Left ventricle myocardium inferior (tissue), 1 donor: ENCODE measurements at regions not wholly inside any gene's neighbourhood (a gene's known extent, or its start where the extent isn't known, plus 50 kb on each side); places are given as distances from the start of the nearest gene placed in this dataset.

Source experiments
- DNase-seq: peaks from one replicate; pipeline ENCODE4 v3.0.0-alpha.2; 2020
- H3K27ac ChIP-seq: fragments of 200-600 bp; replicated peaks from 2 replicates; pipeline ENCODE4 v1.8.0; 2021
- H3K27me3 ChIP-seq: fragments of 200-600 bp; 2 replicates; pipeline ENCODE4 v1.8.0; 2021; ENCODE audit warnings: low read depth
- H3K36me3 ChIP-seq: fragments of 200-600 bp; 2 replicates; pipeline ENCODE4 v1.8.0; 2021
- H3K4me1 ChIP-seq: fragments of 200-600 bp; 2 replicates; pipeline ENCODE4 v1.8.0; 2021
- H3K4me3 ChIP-seq: fragments of 200-600 bp; 2 replicates; pipeline ENCODE4 v1.8.0; 2021; ENCODE audit warnings: mild to moderate bottlenecking, moderate library complexity
- H3K9me3 ChIP-seq: fragments of 200-600 bp; replicated peaks from 2 replicates; pipeline ENCODE4 v1.8.0; 2021
- intact Hi-C: fragments of 100-400 bp; cut with micrococcal nuclease; formaldehyde crosslinking; loops from one replicate; pipeline ENCODE4 v1.11.0; 2022
- TF ChIP-seq, protein P1 (sequence below): fragments of 200-600 bp; IDR thresholded peaks from 2 replicates; pipeline ENCODE4 v1.8.0; 2021; ENCODE audit warnings: antibody characterized with exemption, mild to moderate bottlenecking, borderline replicate concordance
- donor health status: DM: no; HTN: yes; CAD: no; lungs with severe emphysema.

GRCh38 chr7:110209884-110210283, 881.0 kb upstream of the LRRN3 start:
- Histone ChIP-seq H3K4me1 (no peaks in the 10 kb centered on the region), H3K36me3 (no peaks in the 10 kb centered on the region), H3K27me3 (no peaks in the 10 kb centered on the region), H3K27ac (no peak overlapping the region), H3K4me3 (no peak overlapping the region), H3K9me3 (no peaks in the 10 kb centered on the region)
- TF ChIP-seq, protein P1, sequence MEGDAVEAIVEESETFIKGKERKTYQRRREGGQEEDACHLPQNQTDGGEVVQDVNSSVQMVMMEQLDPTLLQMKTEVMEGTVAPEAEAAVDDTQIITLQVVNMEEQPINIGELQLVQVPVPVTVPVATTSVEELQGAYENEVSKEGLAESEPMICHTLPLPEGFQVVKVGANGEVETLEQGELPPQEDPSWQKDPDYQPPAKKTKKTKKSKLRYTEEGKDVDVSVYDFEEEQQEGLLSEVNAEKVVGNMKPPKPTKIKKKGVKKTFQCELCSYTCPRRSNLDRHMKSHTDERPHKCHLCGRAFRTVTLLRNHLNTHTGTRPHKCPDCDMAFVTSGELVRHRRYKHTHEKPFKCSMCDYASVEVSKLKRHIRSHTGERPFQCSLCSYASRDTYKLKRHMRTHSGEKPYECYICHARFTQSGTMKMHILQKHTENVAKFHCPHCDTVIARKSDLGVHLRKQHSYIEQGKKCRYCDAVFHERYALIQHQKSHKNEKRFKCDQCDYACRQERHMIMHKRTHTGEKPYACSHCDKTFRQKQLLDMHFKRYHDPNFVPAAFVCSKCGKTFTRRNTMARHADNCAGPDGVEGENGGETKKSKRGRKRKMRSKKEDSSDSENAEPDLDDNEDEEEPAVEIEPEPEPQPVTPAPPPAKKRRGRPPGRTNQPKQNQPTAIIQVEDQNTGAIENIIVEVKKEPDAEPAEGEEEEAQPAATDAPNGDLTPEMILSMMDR, result no peak
- intact Hi-C loops, result no loop called here
- DNase-seq, result no peak

GRCh38 chr7:110210941-110211608, 879.9 kb upstream of the LRRN3 start:
- no peaks in the 10 kb centered on the region for H3K4me1 ChIP-seq

DNA sequence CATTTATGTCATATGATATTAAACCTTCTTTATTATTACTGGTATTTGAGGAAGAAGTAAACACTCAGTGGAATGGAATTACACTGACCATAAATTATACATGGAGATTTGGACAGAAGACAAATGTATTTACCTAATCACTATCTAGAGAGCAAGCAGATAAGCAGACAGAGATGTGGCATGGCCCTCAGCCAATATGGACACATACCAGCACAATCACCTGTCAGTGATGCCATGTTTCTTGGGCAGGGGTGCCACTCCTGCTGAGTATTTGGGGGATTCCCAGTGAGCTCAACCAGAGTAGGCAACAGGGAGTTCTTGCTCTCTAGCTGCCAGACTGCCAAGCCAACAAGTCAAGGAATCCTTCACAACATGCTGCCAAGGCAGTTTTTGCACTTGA, 866.3 kb upstream of the LRRN3 start:
- Histone ChIP-seq H3K36me3 (no peaks in the 10 kb centered on the region), H3K4me1 (no peaks in the 10 kb centered on the region), H3K9me3 (no peaks in the 10 kb centered on the region), H3K4me3 (no peak overlapping the region), H3K27ac (no peak overlapping the region), H3K27me3 (no peaks in the 10 kb centered on the region)
- intact Hi-C loops, result no loop called here
- no peak for DNase-seq
- TF ChIP-seq, protein P1, result no peak

More at GRCh38 chr7:110210941-110211608, 879.9 kb upstream of the LRRN3 start:
- no peak for DNase-seq
- Histone ChIP-seq H3K4me3 (no peak overlapping the region), H3K9me3 (no peaks in the 10 kb centered on the region), H3K27ac (no peak overlapping the region), H3K36me3 (no peaks in the 10 kb centered on the region), H3K27me3 (no peaks in the 10 kb centered on the region)
- TF ChIP-seq, protein P1, result no peak
- intact Hi-C loops, result no loop called here

DNA sequence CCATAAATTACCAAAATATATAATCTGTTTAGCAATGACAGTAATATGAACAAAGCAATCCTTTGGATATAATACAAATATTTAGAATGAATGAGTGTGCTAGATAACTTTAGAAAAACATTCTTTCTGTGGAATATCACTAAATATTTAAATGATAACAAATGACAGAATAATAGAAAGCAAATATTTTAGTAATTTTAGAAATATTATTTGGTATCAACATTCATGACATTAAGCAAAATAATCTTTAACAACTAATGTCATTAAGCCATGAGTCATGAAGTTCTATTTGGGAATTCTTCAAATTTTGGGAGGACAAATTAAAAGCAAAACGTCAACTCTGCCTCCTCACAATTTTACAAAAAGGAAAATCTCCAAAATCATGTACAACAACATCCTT, 844.8 kb upstream of the LRRN3 start:
- intact Hi-C loops, result no loop called here
- TF ChIP-seq, protein P1, result no peak
- no peaks in the 10 kb centered on the region for H3K36me3 ChIP-seq

GRCh38 chr7:110253093-110253492, 837.8 kb upstream of the LRRN3 start:
- Histone ChIP-seq H3K27ac (no peak overlapping the region), H3K9me3 (no peaks in the 10 kb centered on the region), H3K27me3 (no peaks in the 10 kb centered on the region), H3K4me3 (no peak overlapping the region), H3K4me1 (no peaks in the 10 kb centered on the region), H3K36me3 (no peaks in the 10 kb centered on the region)
- intact Hi-C loops, result no loop called here
- no peak for DNase-seq
- TF ChIP-seq, protein P1, result no peak

More for the DNA sequence above, 844.8 kb upstream of the LRRN3 start:
- DNase-seq, result no peak
- no peaks in the 10 kb centered on the region for H3K27me3 ChIP-seq
- H3K27ac ChIP-seq, result no peak overlapping the region
- no peaks in the 10 kb centered on the region for H3K9me3 ChIP-seq
- H3K4me3 ChIP-seq, result no peak overlapping the region
- no peaks in the 10 kb centered on the region for H3K4me1 ChIP-seq

GRCh38 chr7:110257673-110258072, 833.3 kb upstream of the LRRN3 start:
- no peak for DNase-seq

More at GRCh38 chr7:110257673-110258072, 833.3 kb upstream of the LRRN3 start:
- intact Hi-C loops, result no loop called here
- no peaks in the 10 kb centered on the region for H3K36me3 ChIP-seq
- TF ChIP-seq, protein P1, result no peak
- H3K27ac ChIP-seq, result no peak overlapping the region
- H3K27me3 ChIP-seq, result no peaks in the 10 kb centered on the region
- H3K4me1 ChIP-seq, result no peaks in the 10 kb centered on the region
- H3K9me3 ChIP-seq, result no peaks in the 10 kb centered on the region
- no peak overlapping the region for H3K4me3 ChIP-seq
